B cell (primary cell): ENCODE measurements at regions not wholly inside any gene's neighbourhood (a gene's known extent, or its start where the extent isn't known, plus 50 kb on each side); places are given as distances from the start of the nearest gene placed in this dataset.
A peak's percentile ranks its signal among the peaks of the same experiment; 100 is the strongest.

Experiments used
- ATAC-seq: fragments of 200-7000 bp; cut with Tn5 transposase; one replicate; pipeline ENCODE4 v1.10.0; 2021; ENCODE audit warnings: low read depth, mild to moderate bottlenecking, moderate number of reproducible peaks, moderate library complexity
- CTCF ChIA-PET: fragments of 350-600 bp; sonication (Branson Sonifier 250); formaldehyde crosslinking; loops from one replicate; lab custom pipeline; 2021; ENCODE audit warnings: antibody characterized with exemption, inconsistent platforms; lab: Charles Lee
- POLR2A ChIA-PET: fragments of 350-600 bp; sonication (Branson Sonifier 250); formaldehyde crosslinking; loops from one replicate; lab custom pipeline; 2021; ENCODE audit warnings: antibody characterized with exemption; lab: Charles Lee
- DNase-seq: peaks from one replicate; pipeline ENCODE4 v3.0.0; 2013
- H2AFZ ChIP-seq: 2 replicates; pipeline ENCODE4 v1.6.1; 2012; ENCODE audit warnings: mild to moderate bottlenecking, low read depth, low read length; ENCODE audit not compliant: insufficient read depth, poor library complexity, severe bottlenecking
- H3K27ac ChIP-seq, 2 donors: 1 replicate in 1 of 2; 2 replicates in 1 of 2; pipeline ENCODE4 v1.5.1; 2012 to 2013; ENCODE audit warnings: low read length in 2 of 2, mild to moderate bottlenecking in 2 of 2, moderate library complexity in 1 of 2
- H3K27me3 ChIP-seq, 4 experiments: fragments of 200-600 bp in 1 of 4; sonication (generic) in 1 of 4; replicated peaks in 1 of 4; 1 replicate in 2 of 4; 2 replicates in 2 of 4; pipeline versions ENCODE4 v1.6.1 to v1.7.0; 2013 to 2016; ENCODE audit warnings: low read length in 3 of 4, mild to moderate bottlenecking in 2 of 4, mixed read lengths in 1 of 4, moderate library complexity in 1 of 4; ENCODE audit not compliant: insufficient read depth in 4 of 4, control insufficient read depth in 3 of 4; ENCODE audit errors: control extremely low read depth in 1 of 4
- H3K36me3 ChIP-seq, 2 experiments: replicated peaks in 1 of 2; 1 replicate in 1 of 2; 2 replicates in 1 of 2; pipeline versions ENCODE4 v1.6.1 to v1.7.1; 2013; ENCODE audit warnings: low read length in 1 of 2; ENCODE audit not compliant: insufficient read depth in 2 of 2, control insufficient read depth in 1 of 2; ENCODE audit errors: control extremely low read depth in 1 of 2, extremely low read depth in 1 of 2
- H3K4me1 ChIP-seq, 2 donors: fragments of 200-600 bp in 1 of 2; sonication (generic) in 1 of 2; 1 replicate in 1 of 2; 2 replicates in 1 of 2; pipeline versions ENCODE4 v1.5.1 to v1.6.1; 2013 to 2017; ENCODE audit warnings: low read length in 2 of 2; ENCODE audit not compliant: control insufficient read depth in 2 of 2, insufficient read depth in 2 of 2
- H3K4me2 ChIP-seq: replicated peaks from 2 replicates; pipeline ENCODE3; 2012; ENCODE audit warnings: mild to moderate bottlenecking, low read depth, low read length; ENCODE audit not compliant: poor library complexity, severe bottlenecking
- H3K4me3 ChIP-seq, 5 experiments: fragments of 200-600 bp in 1 of 5; sonication (generic) in 1 of 5; 1 replicate in 3 of 5; 2 replicates in 2 of 5; pipeline versions ENCODE4 v1.5.1 to v1.7.0; 2011 to 2016; ENCODE audit warnings: low read length in 4 of 5, mild to moderate bottlenecking in 4 of 5, low read depth in 2 of 5, control low read depth in 1 of 5, moderate library complexity in 1 of 5; ENCODE audit not compliant: insufficient read depth in 1 of 5; ENCODE audit errors: control extremely low read depth in 1 of 5, extremely low read depth in 1 of 5
- H3K79me2 ChIP-seq: fragments of 200-600 bp; sonication (generic); one replicate; pipeline ENCODE4 v1.6.0; 2016; ENCODE audit warnings: low read length; ENCODE audit not compliant: control insufficient read depth, insufficient read depth
- H3K9ac ChIP-seq: fragments of 200-600 bp; sonication (generic); 2 replicates; pipeline ENCODE4 v1.6.1; 2017; ENCODE audit warnings: mild to moderate bottlenecking, low read length, moderate library complexity
- H3K9me3 ChIP-seq, 3 donors: one replicate each; pipeline versions ENCODE4 v1.6.1 to v1.7.1; 2013; ENCODE audit warnings: low read length in 2 of 3; ENCODE audit not compliant: control insufficient read depth in 2 of 3, insufficient read depth in 1 of 3; ENCODE audit errors: control extremely low read depth in 1 of 3
- H4K20me1 ChIP-seq: 2 replicates; pipeline ENCODE4 v1.6.0; 2012; ENCODE audit warnings: mild to moderate bottlenecking, low read length; ENCODE audit not compliant: insufficient read depth, control insufficient read depth, poor library complexity, severe bottlenecking
- H3K27ac Mint-ChIP-seq: one replicate; pipeline ENCODE4 v1.8.0; 2021; ENCODE audit warnings: mixed read lengths
- H3K27me3 Mint-ChIP-seq: one replicate; pipeline ENCODE4 v1.8.0; 2021; ENCODE audit warnings: mixed read lengths
- H3K4me1 Mint-ChIP-seq: one replicate; pipeline ENCODE4 v1.8.0; 2021; ENCODE audit warnings: mixed read lengths
- H3K4me3 Mint-ChIP-seq: one replicate; pipeline ENCODE4 v1.8.0; 2021; ENCODE audit warnings: mixed read lengths
- H3K9me3 Mint-ChIP-seq: one replicate; pipeline ENCODE4 v1.8.0; 2022; ENCODE audit warnings: mixed read lengths; ENCODE audit not compliant: insufficient read depth
- EZH2 ChIP-seq: IDR thresholded peaks from 2 replicates; pipeline ENCODE4 v1.6.1; 2012; ENCODE audit warnings: borderline replicate concordance, low read depth, mild to moderate bottlenecking, moderate library complexity, low read length; ENCODE audit not compliant: insufficient read depth, poor library complexity, severe bottlenecking
- WGBS: methylation state at CpG from one replicate; pipeline ENCODE4 v1.1.5; 2013; ENCODE audit warnings: missing lambda C conversion rate; ENCODE audit not compliant: insufficient coverage; 5-methylcytosine and 5-hydroxymethylcytosine counted together
- intact Hi-C: fragments of 100-400 bp; cut with micrococcal nuclease; formaldehyde crosslinking; loops from one replicate; pipeline ENCODE4 v1.10.0; 2022
- TF ChIP-seq, protein P1 (sequence below): fragments of 200-600 bp; IDR thresholded peaks from one replicate; pipeline ENCODE4 v1.8.0; 2022; ENCODE audit warnings: antibody characterized with exemption, mild to moderate bottlenecking

DNA sequence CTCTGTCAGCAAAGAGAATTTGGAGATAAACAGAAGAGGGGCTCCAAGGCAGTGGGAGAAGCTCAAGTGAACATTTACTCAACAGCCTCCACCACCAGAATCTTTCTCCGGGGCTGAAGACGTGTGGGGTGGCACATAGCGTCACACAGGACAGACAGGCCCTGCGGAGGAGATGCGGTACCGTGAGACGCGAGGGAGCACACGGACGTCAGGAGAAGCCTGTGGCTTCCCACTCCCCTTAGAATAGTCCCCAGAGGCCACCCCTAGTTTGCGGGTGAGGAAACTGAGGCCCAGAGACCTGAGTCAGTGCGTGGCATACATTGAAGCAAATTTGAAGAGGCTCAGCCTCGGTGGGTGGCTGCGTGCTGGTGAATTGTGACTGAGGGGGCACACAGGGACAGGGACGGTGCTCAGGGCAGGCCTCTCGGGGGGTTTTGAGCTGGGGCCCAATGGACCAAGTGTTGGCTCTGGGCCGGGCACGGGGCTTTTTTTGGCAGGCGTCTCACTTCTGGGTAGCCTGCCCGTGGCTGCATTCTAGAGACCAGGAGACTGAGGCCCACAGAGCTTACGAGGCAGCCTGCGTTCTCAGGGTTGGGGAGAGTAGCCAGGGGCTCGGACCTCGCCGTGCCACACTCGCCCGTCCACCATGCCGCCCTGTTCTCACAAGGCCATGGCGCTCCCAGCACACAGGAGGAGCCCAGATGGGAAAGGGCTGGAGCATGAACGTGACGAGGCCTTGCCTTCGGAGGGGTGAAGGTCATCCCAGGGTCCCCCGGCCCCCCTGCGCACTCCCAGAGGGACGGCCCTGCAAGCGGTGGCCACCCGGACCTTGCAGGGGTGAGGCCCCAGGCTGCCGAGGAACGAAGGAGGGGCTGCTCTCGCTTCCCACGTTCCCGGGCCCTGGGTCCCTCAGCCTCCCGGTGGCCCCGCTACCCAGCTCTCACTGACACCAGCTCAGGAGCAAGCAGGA is 220.6 kb downstream of the C9orf50 start:
- POLR2A ChIA-PET = no interaction called here
- no peak overlapping the region for H3K4me2 ChIP-seq
- DNase-seq = no peak
- peaks cover 0 to 3% of the 10 kb centered on the region in 2 donors for H3K4me1 ChIP-seq
- H3K27me3 ChIP-seq = peaks cover 0 to 9% (median 6%) of the 10 kb centered on the region in 4 experiments
- intact Hi-C loops = no loop called here
- Mint-ChIP-seq H3K4me3 (no peak overlapping the region), H3K27me3 (peaks cover 4% of the 10 kb centered on the region), H3K27ac (peak overlapping the region; percentile 39), H3K9me3 (no peaks in the 10 kb centered on the region), H3K4me1 (peaks cover 5% of the 10 kb centered on the region)
- H3K27ac ChIP-seq = no peak overlapping the region
- no peak for ATAC-seq
- CTCF ChIA-PET = no interaction called here
- no peak overlapping the region for H3K9ac ChIP-seq
- no peaks in the 10 kb centered on the region for H4K20me1 ChIP-seq
- no peak overlapping the region for H2AFZ ChIP-seq
- TF ChIP-seq EZH2 = no peak
- TF ChIP-seq, protein P1, sequence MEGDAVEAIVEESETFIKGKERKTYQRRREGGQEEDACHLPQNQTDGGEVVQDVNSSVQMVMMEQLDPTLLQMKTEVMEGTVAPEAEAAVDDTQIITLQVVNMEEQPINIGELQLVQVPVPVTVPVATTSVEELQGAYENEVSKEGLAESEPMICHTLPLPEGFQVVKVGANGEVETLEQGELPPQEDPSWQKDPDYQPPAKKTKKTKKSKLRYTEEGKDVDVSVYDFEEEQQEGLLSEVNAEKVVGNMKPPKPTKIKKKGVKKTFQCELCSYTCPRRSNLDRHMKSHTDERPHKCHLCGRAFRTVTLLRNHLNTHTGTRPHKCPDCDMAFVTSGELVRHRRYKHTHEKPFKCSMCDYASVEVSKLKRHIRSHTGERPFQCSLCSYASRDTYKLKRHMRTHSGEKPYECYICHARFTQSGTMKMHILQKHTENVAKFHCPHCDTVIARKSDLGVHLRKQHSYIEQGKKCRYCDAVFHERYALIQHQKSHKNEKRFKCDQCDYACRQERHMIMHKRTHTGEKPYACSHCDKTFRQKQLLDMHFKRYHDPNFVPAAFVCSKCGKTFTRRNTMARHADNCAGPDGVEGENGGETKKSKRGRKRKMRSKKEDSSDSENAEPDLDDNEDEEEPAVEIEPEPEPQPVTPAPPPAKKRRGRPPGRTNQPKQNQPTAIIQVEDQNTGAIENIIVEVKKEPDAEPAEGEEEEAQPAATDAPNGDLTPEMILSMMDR = no peak
- H3K79me2 ChIP-seq = no peaks in the 10 kb centered on the region
- no peaks in the 10 kb centered on the region for H3K36me3 ChIP-seq
- H3K4me3 ChIP-seq = no peak overlapping the region
- WGBS = 91% methylated on average over 38 of the region's 44 CpGs
- no peaks in the 10 kb centered on the region for H3K9me3 ChIP-seq

- Mint-ChIP-seq H3K4me1 (peaks cover 5% of the 10 kb centered on the region), H3K27ac (peak overlapping the region; percentile 39), H3K9me3 (no peaks in the 10 kb centered on the region), H3K4me3 (no peak overlapping the region), H3K27me3 (peaks cover 4% of the 10 kb centered on the region)
- WGBS = 6% methylated on average over 8 of the region's 8 CpGs
- H4K20me1 ChIP-seq = no peaks in the 10 kb centered on the region
- TF ChIP-seq, protein P1 = no peak
- TF ChIP-seq EZH2 = no peak
- no peaks in the 10 kb centered on the region for H3K79me2 ChIP-seq
- ChIA-PET POLR2A (no interaction called here), CTCF (no interaction called here)
- H3K4me3 ChIP-seq = no peak overlapping the region
- H3K36me3 ChIP-seq = no peaks in the 10 kb centered on the region
- ATAC-seq (no peak), DNase-seq (no peak)
- H3K27me3 ChIP-seq = peaks cover 0 to 12% (median 5%) of the 10 kb centered on the region in 4 experiments
- H2AFZ ChIP-seq = no peak overlapping the region
- peaks cover 0 to 3% of the 10 kb centered on the region in 2 donors for H3K4me1 ChIP-seq
- no peak overlapping the region for H3K27ac ChIP-seq
- no peaks in the 10 kb centered on the region for H3K9me3 ChIP-seq
- no peak overlapping the region for H3K4me2 ChIP-seq
- intact Hi-C loops = no loop called here
- no peak overlapping the region for H3K9ac ChIP-seq
These were observed 221.3 kb downstream of the C9orf50 start for GRCh38 chr9:129399634-129399990.
